ENCODE measurements at regions not wholly inside any gene's neighbourhood (a gene's known extent, or its start where the extent isn't known, plus 50 kb on each side); places are given as distances from the start of the nearest gene placed in this dataset.

- WGBS, 2 donors, result 80 to 85% methylated on average over 3 of the region's 3 CpGs
- no peak for TF ChIP-seq CTCF (IDR thresholded peaks at IDR 0.05)
- TF ChIP-seq POLR2AphosphoS5 (IDR thresholded peaks at IDR 0.05), result no peak
- TF ChIP-seq POLR2A (IDR thresholded peaks at IDR 0.05), result no peak
- TF ChIP-seq EP300 (IDR thresholded peaks at IDR 0.05), result no peak
- Histone ChIP-seq H3K27ac (no peak overlapping the region), H3K4me3 (no peak overlapping the region), H3K4me1 (no peaks in the 10 kb centered on the region), H3K36me3 (no peaks in the 10 kb centered on the region), H3K9me3 (no peaks in the 10 kb centered on the region), H3K27me3 (no peaks in the 10 kb centered on the region)
- DNase-seq (no peak), ATAC-seq (ENCODE audit: low FRiP score in 2 of 2) (no peak)
These were observed 70.9 kb upstream of the OTX2 start for GRCh38 chr14:56881181-56881580.

GRCh38 chr14:56878766-56879165 lies 68.5 kb upstream of the OTX2 start:
- Histone ChIP-seq H3K4me1 (no peaks in the 10 kb centered on the region), H3K9me3 (no peaks in the 10 kb centered on the region), H3K36me3 (no peaks in the 10 kb centered on the region), H3K27me3 (no peaks in the 10 kb centered on the region), H3K4me3 (no peak overlapping the region), H3K27ac (no peak overlapping the region)
- no peak for ATAC-seq (ENCODE audit: low FRiP score in 2 of 2)
- 86 to 91% methylated on average over 2 of the region's 2 CpGs for WGBS, 2 donors
- no peak for DNase-seq
- no peak for TF ChIP-seq EP300 (IDR thresholded peaks at IDR 0.05)
- TF ChIP-seq CTCF (IDR thresholded peaks at IDR 0.05), result no peak
- TF ChIP-seq POLR2A (IDR thresholded peaks at IDR 0.05), result no peak
- no peak for TF ChIP-seq POLR2AphosphoS5 (IDR thresholded peaks at IDR 0.05)

GRCh38 chr14:56875104-56875675 lies 64.9 kb upstream of the OTX2 start:
- ATAC-seq (ENCODE audit: low FRiP score in 2 of 2), result no peak

GRCh38 chr14:56874375-56874774 lies 64.1 kb upstream of the OTX2 start:
- Histone ChIP-seq H3K4me3 (no peak overlapping the region), H3K27me3 (no peaks in the 10 kb centered on the region), H3K4me1 (no peaks in the 10 kb centered on the region), H3K36me3 (no peaks in the 10 kb centered on the region), H3K27ac (no peak overlapping the region), H3K9me3 (no peaks in the 10 kb centered on the region)
- TF ChIP-seq CTCF (IDR thresholded peaks at IDR 0.05), result peak in 3 of 6 experiments; percentile 19 to 37 (median 25)
- TF ChIP-seq EP300 (IDR thresholded peaks at IDR 0.05), result no peak
- ATAC-seq (ENCODE audit: low FRiP score in 2 of 2), result no peak
- DNase-seq, result peak in 1 of 2 donors; percentile 23
- 22 to 35% methylated on average over 3 to 5 of the region's 5 CpGs for WGBS, 2 donors

More at GRCh38 chr14:56875104-56875675, 64.9 kb upstream of the OTX2 start:
- DNase-seq, result no peak
- no peak for TF ChIP-seq POLR2A (IDR thresholded peaks at IDR 0.05)
- TF ChIP-seq POLR2AphosphoS5 (IDR thresholded peaks at IDR 0.05), result no peak
- no peak for TF ChIP-seq EP300 (IDR thresholded peaks at IDR 0.05)
- no peak for TF ChIP-seq CTCF (IDR thresholded peaks at IDR 0.05)
- WGBS, 2 donors, result 89% methylated on average over 4 of the region's 4 CpGs
- Histone ChIP-seq H3K36me3 (no peaks in the 10 kb centered on the region), H3K4me1 (no peaks in the 10 kb centered on the region), H3K27me3 (no peaks in the 10 kb centered on the region), H3K9me3 (no peaks in the 10 kb centered on the region), H3K27ac (no peak overlapping the region), H3K4me3 (no peak overlapping the region)

GRCh38 chr14:56870336-56870735 lies 60.1 kb upstream of the OTX2 start:
- Histone ChIP-seq H3K4me1 (no peaks in the 10 kb centered on the region), H3K27me3 (no peaks in the 10 kb centered on the region), H3K9me3 (no peaks in the 10 kb centered on the region), H3K36me3 (no peaks in the 10 kb centered on the region), H3K27ac (no peak overlapping the region), H3K4me3 (no peak overlapping the region)
- DNase-seq (no peak), ATAC-seq (ENCODE audit: low FRiP score in 2 of 2) (no peak)
- TF ChIP-seq POLR2AphosphoS5 (IDR thresholded peaks at IDR 0.05), result no peak
- TF ChIP-seq CTCF (IDR thresholded peaks at IDR 0.05), result no peak
- WGBS, 2 donors, result 88 to 94% methylated on average over 2 of the region's 2 CpGs
